Central memory CD4-positive, alpha-beta T cell (primary cell): ENCODE measurements at regions not wholly inside any gene's neighbourhood (a gene's known extent, or its start where the extent isn't known, plus 50 kb on each side); places are given as distances from the start of the nearest gene placed in this dataset.
"Not testable (repeated sequence)": the region's sequence is repeated elsewhere in the genome, so short reads cannot be mapped to it uniquely, and the experiment has no call there.

ENCODE experiments used
- DNase-seq: peaks from one replicate; pipeline ENCODE4 v3.0.0; 2022

GRCh38 chr16:88309174-88309907 lies 73.4 kb upstream of the ZNF469 start:
- DNase-seq, result no peak

- DNase-seq, result no peak
Observed at GRCh38 chr16:88309908-88310265, 72.9 kb upstream of the ZNF469 start.

GRCh38 chr16:88310796-88311605 lies 71.8 kb upstream of the ZNF469 start:
- DNase-seq, result no peak

- DNase-seq, result not testable (repeated sequence)
Observed at GRCh38 chr16:88311860-88312259, 70.9 kb upstream of the ZNF469 start.

- no peak for DNase-seq
Observed at GRCh38 chr16:88312732-88313131, 70.0 kb upstream of the ZNF469 start.

- DNase-seq, result no peak
Observed at GRCh38 chr16:88314991-88315542, 67.7 kb upstream of the ZNF469 start.

- no peak for DNase-seq
Observed at GRCh38 chr16:88315543-88316105, 67.1 kb upstream of the ZNF469 start.

- DNase-seq, result no peak
Observed at GRCh38 chr16:88316151-88316550, 66.6 kb upstream of the ZNF469 start.

- DNase-seq, result no peak
Observed at GRCh38 chr16:88316941-88317612, 65.7 kb upstream of the ZNF469 start.

GRCh38 chr16:88317613-88317965 lies 65.2 kb upstream of the ZNF469 start:
- no peak for DNase-seq

GRCh38 chr16:88318051-88318450 lies 64.7 kb upstream of the ZNF469 start:
- DNase-seq, result no peak

GRCh38 chr16:88318521-88318920 lies 64.2 kb upstream of the ZNF469 start:
- no peak for DNase-seq

GRCh38 chr16:88319116-88319965 lies 63.4 kb upstream of the ZNF469 start:
- no peak for DNase-seq

- no peak for DNase-seq
Observed at GRCh38 chr16:88320947-88321634, 61.7 kb upstream of the ZNF469 start.

- no peak for DNase-seq
Observed at GRCh38 chr16:88321635-88322499, 60.9 kb upstream of the ZNF469 start.

GRCh38 chr16:88322500-88322970 lies 60.2 kb upstream of the ZNF469 start:
- no peak for DNase-seq

- no peak for DNase-seq
Observed at GRCh38 chr16:88323041-88323440, 59.7 kb upstream of the ZNF469 start.

GRCh38 chr16:88323546-88324330 lies 59.0 kb upstream of the ZNF469 start:
- DNase-seq, result no peak

GRCh38 chr16:88325087-88325750 lies 57.5 kb upstream of the ZNF469 start:
- DNase-seq, result no peak
